Mesothelial cell of epicardium (in vitro differentiated cells): ENCODE measurements at regions not wholly inside any gene's neighbourhood (a gene's known extent, or its start where the extent isn't known, plus 50 kb on each side); places are given as distances from the start of the nearest gene placed in this dataset.
"Not testable (repeated sequence)": the region's sequence is repeated elsewhere in the genome, so short reads cannot be mapped to it uniquely, and the experiment has no call there.

ENCODE experiments used
- DNase-seq, 2 experiments: peaks; one replicate each; pipeline ENCODE4 v3.0.0; 2021; ENCODE audit warnings: low spot score in 2 of 2; ENCODE audit not compliant: unreplicated experiment in 2 of 2
- H3K27ac Mint-ChIP-seq: 2 replicates; pipeline ENCODE4 v1.8.0; 2021; ENCODE audit warnings: mixed read lengths
- H3K27me3 Mint-ChIP-seq: 2 replicates; pipeline ENCODE4 v1.8.0; 2021; ENCODE audit warnings: low read depth, mixed read lengths
- H3K36me3 Mint-ChIP-seq: 2 replicates; pipeline ENCODE4 v1.8.0; 2021; ENCODE audit warnings: mixed read lengths
- H3K4me1 Mint-ChIP-seq: 2 replicates; pipeline ENCODE4 v1.8.0; 2021; ENCODE audit warnings: mixed read lengths
- H3K4me3 Mint-ChIP-seq: 2 replicates; pipeline ENCODE4 v1.8.0; 2021; ENCODE audit warnings: mild to moderate bottlenecking, moderate library complexity, mixed read lengths
- H3K9me3 Mint-ChIP-seq: 2 replicates; pipeline ENCODE4 v1.8.0; 2021; ENCODE audit warnings: mixed read lengths
- CTCF ChIP-seq: fragments of 200-600 bp; sonication (generic); IDR thresholded peaks from one replicate; pipeline ENCODE4 v1.5.0; 2021; ENCODE audit warnings: antibody characterized with exemption; ENCODE audit not compliant: unreplicated experiment

- Mint-ChIP-seq H3K27ac (no peak overlapping the region), H3K27me3 (peaks cover 19% of the 10 kb centered on the region), H3K4me3 (no peak overlapping the region), H3K9me3 (peaks cover 27% of the 10 kb centered on the region), H3K36me3 (no peaks in the 10 kb centered on the region), H3K4me1 (no peaks in the 10 kb centered on the region)
- no peak for TF ChIP-seq CTCF
- no peak for DNase-seq
Observed at GRCh38 chr10:131363416-131363815, 51.9 kb upstream of the TCERG1L start.

GRCh38 chr10:131371571-131371970, 60.0 kb upstream of the TCERG1L start:
- H3K4me1 Mint-ChIP-seq = no peaks in the 10 kb centered on the region
- H3K27ac Mint-ChIP-seq = no peak overlapping the region
- no peak overlapping the region for H3K4me3 Mint-ChIP-seq
- peaks cover 27% of the 10 kb centered on the region for H3K9me3 Mint-ChIP-seq
- peaks cover 40% of the 10 kb centered on the region for H3K27me3 Mint-ChIP-seq
- no peak for TF ChIP-seq CTCF
- DNase-seq = no peak
- H3K36me3 Mint-ChIP-seq = no peaks in the 10 kb centered on the region

DNA sequence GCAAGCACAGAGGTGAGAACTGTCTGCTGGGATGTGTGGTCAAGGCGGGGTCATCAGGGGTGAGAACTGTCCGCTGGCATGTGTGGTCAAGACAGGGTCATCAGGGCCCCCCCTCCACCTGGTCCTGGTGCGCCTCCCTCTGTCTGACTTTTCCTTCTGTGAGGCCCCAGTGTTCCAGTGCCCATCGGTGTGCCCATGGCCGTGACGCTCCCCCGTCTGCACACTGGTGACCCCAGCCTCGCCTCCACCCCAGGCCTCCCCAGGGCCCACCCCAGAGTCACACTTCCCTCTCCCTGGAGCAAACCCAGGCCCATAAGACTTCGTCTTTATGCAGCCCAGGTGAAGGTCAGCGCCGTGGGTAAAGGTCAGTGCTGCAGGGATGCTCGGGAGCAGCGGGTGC, 70.1 kb upstream of the TCERG1L start:
- Mint-ChIP-seq H3K9me3 (peaks cover under 1% of the 10 kb centered on the region), H3K36me3 (no peaks in the 10 kb centered on the region), H3K4me3 (no peak overlapping the region), H3K27ac (no peak overlapping the region), H3K27me3 (peaks cover 49% of the 10 kb centered on the region), H3K4me1 (no peaks in the 10 kb centered on the region)
- TF ChIP-seq CTCF = no peak
- no peak for DNase-seq

GRCh38 chr10:131385161-131385872, 73.8 kb upstream of the TCERG1L start:
- not testable (repeated sequence) for DNase-seq, H3K9me3 Mint-ChIP-seq, H3K27ac Mint-ChIP-seq, H3K4me3 Mint-ChIP-seq, H3K36me3 Mint-ChIP-seq, H3K4me1 Mint-ChIP-seq
- peaks cover 72% of the 10 kb centered on the region for H3K27me3 Mint-ChIP-seq

- DNase-seq = no peak
- H3K9me3 Mint-ChIP-seq = no peaks in the 10 kb centered on the region
Observed at GRCh38 chr10:131387018-131387529, 75.6 kb upstream of the TCERG1L start.

More at GRCh38 chr10:131387018-131387529, 75.6 kb upstream of the TCERG1L start:
- no peaks in the 10 kb centered on the region for H3K4me1 Mint-ChIP-seq
- no peak overlapping the region for H3K27ac Mint-ChIP-seq
- no peak for TF ChIP-seq CTCF
- no peak overlapping the region for H3K4me3 Mint-ChIP-seq
- peaks cover 79% of the 10 kb centered on the region for H3K27me3 Mint-ChIP-seq
- H3K36me3 Mint-ChIP-seq = no peaks in the 10 kb centered on the region
